ENCODE measurements at regions not wholly inside any gene's neighbourhood (a gene's known extent, or its start where the extent isn't known, plus 50 kb on each side); places are given as distances from the start of the nearest gene placed in this dataset.

DNA sequence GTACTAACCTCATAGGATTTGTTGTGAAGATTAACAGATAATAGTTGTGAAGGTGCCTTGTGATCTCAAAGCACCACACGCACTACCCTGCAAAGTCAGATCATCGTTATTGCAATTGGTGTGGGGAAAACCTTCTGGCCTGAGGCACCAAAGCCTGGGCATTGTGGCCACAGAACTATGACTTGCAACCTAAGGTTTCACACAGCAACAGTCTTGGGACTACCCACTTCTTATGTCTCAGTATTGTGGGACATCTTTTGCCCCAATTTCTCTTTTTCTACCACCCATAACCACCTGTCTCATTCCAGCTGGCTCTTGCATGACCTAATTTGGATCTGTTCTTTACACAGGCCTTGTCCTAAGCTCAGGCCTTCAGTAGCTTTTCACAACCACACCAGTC, 247.8 kb upstream of the NR4A3 start:
- TF ChIP-seq TARDBP (CRISPR knock-in tag; IDR thresholded peaks at IDR 0.05) (no peak), RCOR2 (CRISPR knock-in tag; IDR thresholded peaks at IDR 0.05) (no peak), ZNF207 (IDR thresholded peaks at IDR 0.05; ENCODE audit: borderline replicate concordance) (no peak), NR2F2 (IDR thresholded peaks at IDR 0.05; ENCODE audit: borderline replicate concordance, low read depth) (no peak), SRSF9 (IDR thresholded peaks at IDR 0.05; ENCODE audit: borderline replicate concordance, insufficient read depth, low read depth, low read length, poor library complexity, severe bottlenecking) (no peak)
- TF ChIP-seq, protein P1, sequence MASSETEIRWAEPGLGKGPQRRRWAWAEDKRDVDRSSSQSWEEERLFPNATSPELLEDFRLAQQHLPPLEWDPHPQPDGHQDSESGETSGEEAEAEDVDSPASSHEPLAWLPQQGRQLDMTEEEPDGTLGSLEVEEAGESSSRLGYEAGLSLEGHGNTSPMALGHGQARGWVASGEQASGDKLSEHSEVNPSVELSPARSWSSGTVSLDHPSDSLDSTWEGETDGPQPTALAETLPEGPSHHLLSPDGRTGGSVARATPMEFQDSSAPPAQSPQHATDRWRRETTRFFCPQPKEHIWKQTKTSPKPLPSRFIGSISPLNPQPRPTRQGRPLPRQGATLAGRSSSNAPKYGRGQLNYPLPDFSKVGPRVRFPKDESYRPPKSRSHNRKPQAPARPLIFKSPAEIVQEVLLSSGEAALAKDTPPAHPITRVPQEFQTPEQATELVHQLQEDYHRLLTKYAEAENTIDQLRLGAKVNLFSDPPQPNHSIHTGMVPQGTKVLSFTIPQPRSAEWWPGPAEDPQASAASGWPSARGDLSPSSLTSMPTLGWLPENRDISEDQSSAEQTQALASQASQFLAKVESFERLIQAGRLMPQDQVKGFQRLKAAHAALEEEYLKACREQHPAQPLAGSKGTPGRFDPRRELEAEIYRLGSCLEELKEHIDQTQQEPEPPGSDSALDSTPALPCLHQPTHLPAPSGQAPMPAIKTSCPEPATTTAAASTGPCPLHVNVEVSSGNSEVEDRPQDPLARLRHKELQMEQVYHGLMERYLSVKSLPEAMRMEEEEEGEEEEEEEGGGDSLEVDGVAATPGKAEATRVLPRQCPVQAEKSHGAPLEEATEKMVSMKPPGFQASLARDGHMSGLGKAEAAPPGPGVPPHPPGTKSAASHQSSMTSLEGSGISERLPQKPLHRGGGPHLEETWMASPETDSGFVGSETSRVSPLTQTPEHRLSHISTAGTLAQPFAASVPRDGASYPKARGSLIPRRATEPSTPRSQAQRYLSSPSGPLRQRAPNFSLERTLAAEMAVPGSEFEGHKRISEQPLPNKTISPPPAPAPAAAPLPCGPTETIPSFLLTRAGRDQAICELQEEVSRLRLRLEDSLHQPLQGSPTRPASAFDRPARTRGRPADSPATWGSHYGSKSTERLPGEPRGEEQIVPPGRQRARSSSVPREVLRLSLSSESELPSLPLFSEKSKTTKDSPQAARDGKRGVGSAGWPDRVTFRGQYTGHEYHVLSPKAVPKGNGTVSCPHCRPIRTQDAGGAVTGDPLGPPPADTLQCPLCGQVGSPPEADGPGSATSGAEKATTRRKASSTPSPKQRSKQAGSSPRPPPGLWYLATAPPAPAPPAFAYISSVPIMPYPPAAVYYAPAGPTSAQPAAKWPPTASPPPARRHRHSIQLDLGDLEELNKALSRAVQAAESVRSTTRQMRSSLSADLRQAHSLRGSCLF (CRISPR knock-in tag; IDR thresholded peaks at IDR 0.05; ENCODE audit: borderline replicate concordance): no peak
- H3K9me3 ChIP-seq (ENCODE audit: low read length): no peaks in the 10 kb centered on the region
- no TSS peak for BruUV-seq (replicated peaks)
- no peaks in the 10 kb centered on the region for H3K27me3 ChIP-seq (ENCODE audit: control insufficient read depth in 1 of 2, insufficient read depth in 2 of 2, low read length in 2 of 2)
- H3K4me2 ChIP-seq (ENCODE audit: low read depth, low read length): no peak overlapping the region
- DNase-seq (ENCODE audit: low spot score) (no peak), ATAC-seq (no peak), FAIRE-seq (no peak)
- no peak overlapping the region for H2AFZ ChIP-seq (ENCODE audit: low read length)
- CTCF ChIA-PET (ENCODE audit: low intra/inter-chr PET ratio, low total read pairs): no interaction called here
- intact Hi-C loops (cut with micrococcal nuclease; ENCODE audit: unreplicated experiment): no loop called here
- no peak overlapping the region for H3K9ac ChIP-seq (ENCODE audit: insufficient read depth, low read depth, low read length)
- no peaks in the 10 kb centered on the region for H4K20me1 ChIP-seq (ENCODE audit: insufficient read depth, low read length)
- H3K36me3 ChIP-seq (replicated peaks in 1 of 2; ENCODE audit: control insufficient read depth in 1 of 2, insufficient read depth in 2 of 2, low read length in 2 of 2): no peaks in the 10 kb centered on the region
- no peaks in the 10 kb centered on the region for H3K4me1 ChIP-seq (ENCODE audit: insufficient read depth, low read length)
- in situ Hi-C loops (cut with HindIII; ENCODE audit: extremely low pct_ligation_motif_present, low pct_unique_long_range_greater_than_20kb): no loop called here
- no peaks in the 10 kb centered on the region for H3K79me2 ChIP-seq (ENCODE audit: insufficient read depth, low read length)
- POLR2A ChIA-PET: no interaction called here
- 0% methylated on average over 2 of the region's 2 CpGs for WGBS (ENCODE audit: low lambda C conversion rate)
- H3K27ac ChIP-seq (ENCODE audit: extremely low read length, insufficient read depth, low read length): no peak overlapping the region
- no peak overlapping the region for H3K4me3 ChIP-seq (replicated peaks in 1 of 3; ENCODE audit: insufficient read depth in 1 of 3, low read depth in 2 of 3, low read length in 3 of 3)
